Neural progenitor cell (in vitro differentiated cells): ENCODE measurements at regions not wholly inside any gene's neighbourhood (a gene's known extent, or its start where the extent isn't known, plus 50 kb on each side); places are given as distances from the start of the nearest gene placed in this dataset.

Source experiments
- EZH2 ChIP-seq: fragments of 200-600 bp; sonication (generic); IDR thresholded peaks from 2 replicates; pipeline ENCODE4 v1.6.1; 2017; ENCODE audit warnings: antibody characterized with exemption, mild to moderate bottlenecking, moderate library complexity
- EZH2phosphoT487 ChIP-seq: fragments of 200-600 bp; sonication (generic); IDR thresholded peaks from 2 replicates; pipeline ENCODE4 v1.6.1; 2017; ENCODE audit warnings: antibody characterized with exemption
- TF ChIP-seq, protein P1 (sequence below): fragments of 200-600 bp; sonication (generic); IDR thresholded peaks from 2 replicates; pipeline ENCODE4 v1.5.1; 2017; ENCODE audit warnings: antibody characterized with exemption, mild to moderate bottlenecking

- TF ChIP-seq, protein P1, sequence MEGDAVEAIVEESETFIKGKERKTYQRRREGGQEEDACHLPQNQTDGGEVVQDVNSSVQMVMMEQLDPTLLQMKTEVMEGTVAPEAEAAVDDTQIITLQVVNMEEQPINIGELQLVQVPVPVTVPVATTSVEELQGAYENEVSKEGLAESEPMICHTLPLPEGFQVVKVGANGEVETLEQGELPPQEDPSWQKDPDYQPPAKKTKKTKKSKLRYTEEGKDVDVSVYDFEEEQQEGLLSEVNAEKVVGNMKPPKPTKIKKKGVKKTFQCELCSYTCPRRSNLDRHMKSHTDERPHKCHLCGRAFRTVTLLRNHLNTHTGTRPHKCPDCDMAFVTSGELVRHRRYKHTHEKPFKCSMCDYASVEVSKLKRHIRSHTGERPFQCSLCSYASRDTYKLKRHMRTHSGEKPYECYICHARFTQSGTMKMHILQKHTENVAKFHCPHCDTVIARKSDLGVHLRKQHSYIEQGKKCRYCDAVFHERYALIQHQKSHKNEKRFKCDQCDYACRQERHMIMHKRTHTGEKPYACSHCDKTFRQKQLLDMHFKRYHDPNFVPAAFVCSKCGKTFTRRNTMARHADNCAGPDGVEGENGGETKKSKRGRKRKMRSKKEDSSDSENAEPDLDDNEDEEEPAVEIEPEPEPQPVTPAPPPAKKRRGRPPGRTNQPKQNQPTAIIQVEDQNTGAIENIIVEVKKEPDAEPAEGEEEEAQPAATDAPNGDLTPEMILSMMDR: peak; percentile 32
- TF ChIP-seq EZH2phosphoT487: no peak
- no peak for TF ChIP-seq EZH2
Observed at GRCh38 chr1:218674280-218674773, 329.2 kb downstream of the TGFB2 start.
